ENCODE measurements at regions not wholly inside any gene's neighbourhood (a gene's known extent, or its start where the extent isn't known, plus 50 kb on each side); places are given as distances from the start of the nearest gene placed in this dataset.

GRCh38 chr3:160159341-160159740 is 65.9 kb upstream of the C3orf80 start:
- Histone ChIP-seq H4K91ac (replicated peaks; ENCODE audit: insufficient read length, low read length) (no peak overlapping the region), H4K5ac (ENCODE audit: insufficient read length, low read depth, low read length) (no peak overlapping the region), H2AFZ (ENCODE audit: low read length) (no peak overlapping the region), H3K4me2 (ENCODE audit: insufficient read depth in 1 of 2, low read depth in 2 of 2, low read length in 2 of 2) (no peak overlapping the region), H3K14ac (ENCODE audit: insufficient read length) (no peak overlapping the region), H2BK5ac (ENCODE audit: low read depth, low read length) (no peak overlapping the region), H3K9me3 (ENCODE audit: insufficient read depth in 2 of 2, low read depth in 1 of 2, low read length in 1 of 2) (no peaks in the 10 kb centered on the region), H3K27ac (ENCODE audit: low read depth, low read length) (no peak overlapping the region), H3K4me1 (replicated peaks in 1 of 4; ENCODE audit: control insufficient read depth in 3 of 4, insufficient read depth in 4 of 4, low read length in 3 of 4) (peaks cover 0 to 12% (median 4%) of the 10 kb centered on the region in 4 experiments; a peak in 6 of 7 replicates), H2BK15ac (ENCODE audit: low read length) (no peak overlapping the region), H3K56ac (replicated peaks; ENCODE audit: insufficient read length, low read depth, low read length) (no peak overlapping the region), H3K4me3 (ENCODE audit: extremely low read depth in 1 of 4, insufficient read depth in 2 of 4, low read depth in 3 of 4, low read length in 4 of 4) (no peak overlapping the region), H3K36me3 (ENCODE audit: control insufficient read depth in 2 of 4, insufficient read depth in 4 of 4, low read length in 3 of 4) (no peaks in the 10 kb centered on the region), H2AK5ac (ENCODE audit: low read depth, low read length) (no peak overlapping the region), H3K23ac (ENCODE audit: insufficient read length) (no peak overlapping the region), H3K27me3 (replicated peaks in 1 of 4; ENCODE audit: control insufficient read depth in 3 of 4, extremely low read depth in 1 of 4, insufficient read depth in 3 of 4, low read length in 3 of 4) (no peaks in the 10 kb centered on the region), H3K9ac (replicated peaks in 1 of 4; ENCODE audit: extremely low read depth in 1 of 4, low read depth in 3 of 4, low read length in 3 of 4) (no peak overlapping the region), H3K23me2 (ENCODE audit: low read depth, low read length) (no peaks in the 10 kb centered on the region), H4K20me1 (replicated peaks in 1 of 2; ENCODE audit: control insufficient read depth in 1 of 2, insufficient read depth in 2 of 2, low read length in 2 of 2) (no peaks in the 10 kb centered on the region), H4K8ac (ENCODE audit: extremely low read depth, insufficient read depth, low read length) (no peak overlapping the region), H3K4ac (replicated peaks; ENCODE audit: insufficient read length, low read depth, low read length) (no peak overlapping the region), H3K79me1 (ENCODE audit: low read depth, low read length) (no peaks in the 10 kb centered on the region), H2BK120ac (replicated peaks; ENCODE audit: low read depth, low read length) (no peak overlapping the region), H2BK20ac (ENCODE audit: low read length) (no peak overlapping the region), H3K79me2 (ENCODE audit: control insufficient read depth in 1 of 2, insufficient read depth in 2 of 2, low read length in 2 of 2) (no peaks in the 10 kb centered on the region), H3K18ac (ENCODE audit: extremely low read depth, low read length) (no peak overlapping the region), H2BK12ac (ENCODE audit: low read depth, low read length) (no peak overlapping the region)
- CTCF ChIA-PET (ENCODE audit: partially characterized antibody): interaction anchor here (0.9 to 2.5 kb wide), 3 partner anchors 27 to 126 kb away, joined by 3 to 7 read pairs (median 5); no protein-coding TSS in a partner anchor
- POLR2A ChIA-PET (ENCODE audit: partially characterized antibody): no interaction called here
- 87% methylated on average over 2 of the region's 2 CpGs; no CpG with 5 or more reads in 1 of the 2 experiments for WGBS, 2 experiments (ENCODE audit: extremely low coverage in 1 of 2, insufficient coverage in 1 of 2, insufficient read length in 1 of 2, insufficient replicate concordance in 2 of 2, low coverage in 1 of 2, low lambda C conversion rate in 2 of 2, missing lambda C conversion rate in 1 of 2)
- DNase-seq (ENCODE audit: low read depth in 1 of 2, low spot score in 2 of 2): no peak
- FAIRE-seq: no peak
- TF ChIP-seq ZNF274 (IDR thresholded peaks at IDR 0.05; ENCODE audit: borderline replicate concordance, extremely low read depth, low read length) (no peak), E2F6 (IDR thresholded peaks at IDR 0.05) (no peak), CTCF (IDR thresholded peaks at IDR 0.05; ENCODE audit: control extremely low read depth in 1 of 3, insufficient read depth in 1 of 3, low read depth in 1 of 3, low read length in 3 of 3) (no peak), CTBP2 (IDR thresholded peaks at IDR 0.05; ENCODE audit: borderline replicate concordance, insufficient read depth, insufficient read length, low read length) (no peak), CEBPB (IDR thresholded peaks at IDR 0.05; ENCODE audit: low read depth, low read length) (no peak), TBP (IDR thresholded peaks at IDR 0.05; ENCODE audit: low read depth, low read length) (no peak), POLR2A (IDR thresholded peaks at IDR 0.05; ENCODE audit: control extremely low read depth in 1 of 2, low read depth in 2 of 2, low read length in 2 of 2) (no peak), CBX5 (IDR thresholded peaks at IDR 0.05; ENCODE audit: low read depth, low read length) (no peak), MAX (IDR thresholded peaks at IDR 0.05) (no peak), YY1 (IDR thresholded peaks at IDR 0.05; ENCODE audit: low read depth, low read length) (no peak)

Measured in H1 (cell line).